ENCODE measurements at regions not wholly inside any gene's neighbourhood (a gene's known extent, or its start where the extent isn't known, plus 50 kb on each side); places are given as distances from the start of the nearest gene placed in this dataset.

DNA sequence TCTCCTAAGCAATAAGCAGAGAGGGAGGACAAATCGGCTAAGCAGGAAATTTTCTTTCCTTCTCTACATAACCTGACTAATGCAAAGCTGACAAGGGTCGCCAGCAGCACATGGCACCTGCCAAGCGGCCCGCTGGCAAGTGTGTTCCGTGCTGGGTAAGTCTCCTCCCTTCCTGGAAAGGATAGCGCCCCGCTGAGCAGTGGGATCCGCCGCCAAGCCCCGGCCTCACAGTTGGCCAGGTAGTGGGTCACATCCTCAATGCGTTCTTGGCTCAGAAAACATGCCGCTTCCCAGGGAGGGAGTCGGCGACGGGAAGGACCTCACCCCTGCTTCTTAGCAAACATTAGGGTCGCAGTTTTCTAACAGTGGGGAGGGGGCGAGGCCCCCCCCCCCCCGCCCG is 488.9 kb upstream of the NUPR2 start:
- no TSS peak for BruUV-seq (replicated peaks)
- Histone ChIP-seq H3K9me3 (replicated peaks; ENCODE audit: control insufficient read depth, insufficient read depth, low read length) (no peaks in the 10 kb centered on the region), H3K9me1 (replicated peaks; ENCODE audit: control insufficient read depth, extremely low read depth, insufficient read depth, low read length) (no peaks in the 10 kb centered on the region), H3K9ac (replicated peaks; ENCODE audit: extremely low read depth, insufficient read depth, low read length) (no peak overlapping the region), H3K4me3 (replicated peaks in 1 of 3; ENCODE audit: insufficient read depth in 1 of 3, low read depth in 1 of 3, low read length in 3 of 3) (no peak overlapping the region), H4K20me1 (replicated peaks; ENCODE audit: control insufficient read depth, extremely low read depth, insufficient read depth, low read length) (no peaks in the 10 kb centered on the region), H3K79me2 (ENCODE audit: control insufficient read depth, insufficient read depth, low read length) (no peaks in the 10 kb centered on the region), H3K36me3 (ENCODE audit: control insufficient read depth in 2 of 2, extremely low read depth in 1 of 2, insufficient read depth in 2 of 2, low read length in 2 of 2) (no peaks in the 10 kb centered on the region), H3K27ac (ENCODE audit: insufficient read depth, low read depth, low read length) (no peak overlapping the region), H3K27me3 (ENCODE audit: control insufficient read depth in 2 of 2, insufficient read depth in 2 of 2, low read length in 2 of 2) (no peaks in the 10 kb centered on the region), H3K4me1 (ENCODE audit: control insufficient read depth, extremely low read depth, insufficient read depth, low read length) (no peaks in the 10 kb centered on the region), H2AFZ (ENCODE audit: low read depth, low read length) (no peak overlapping the region), H3K4me2 (ENCODE audit: insufficient read depth, low read length) (no peak overlapping the region)
- FAIRE-seq (no peak), DNase-seq (ENCODE audit: low read depth, low spot score) (no peak)
- TF ChIP-seq, protein P1, sequence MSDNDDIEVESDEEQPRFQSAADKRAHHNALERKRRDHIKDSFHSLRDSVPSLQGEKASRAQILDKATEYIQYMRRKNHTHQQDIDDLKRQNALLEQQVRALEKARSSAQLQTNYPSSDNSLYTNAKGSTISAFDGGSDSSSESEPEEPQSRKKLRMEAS (IDR thresholded peaks at IDR 0.05; ENCODE audit: insufficient read depth, insufficient read length) = no peak
- TF ChIP-seq FOS (IDR thresholded peaks at IDR 0.05; ENCODE audit: borderline replicate concordance, insufficient read depth, low read length) (no peak), GATA2 (IDR thresholded peaks at IDR 0.05; ENCODE audit: insufficient read depth, insufficient read length, low read depth, low read length) (no peak), JUN (IDR thresholded peaks at IDR 0.05; ENCODE audit: borderline replicate concordance, insufficient read depth, insufficient read length, low read depth) (no peak), POLR2A (IDR thresholded peaks at IDR 0.05; ENCODE audit: low read depth, low read length) (no peak), POLR2AphosphoS5 (IDR thresholded peaks at IDR 0.05; ENCODE audit: insufficient read depth, low read depth, low read length) (no peak), MYC (IDR thresholded peaks at IDR 0.05; ENCODE audit: low read depth, low read length) (no peak), EZH2 (IDR thresholded peaks at IDR 0.05; ENCODE audit: borderline replicate concordance, low read depth, low read length, severe bottlenecking) (no peak)
- TF ChIP-seq, protein P2, sequence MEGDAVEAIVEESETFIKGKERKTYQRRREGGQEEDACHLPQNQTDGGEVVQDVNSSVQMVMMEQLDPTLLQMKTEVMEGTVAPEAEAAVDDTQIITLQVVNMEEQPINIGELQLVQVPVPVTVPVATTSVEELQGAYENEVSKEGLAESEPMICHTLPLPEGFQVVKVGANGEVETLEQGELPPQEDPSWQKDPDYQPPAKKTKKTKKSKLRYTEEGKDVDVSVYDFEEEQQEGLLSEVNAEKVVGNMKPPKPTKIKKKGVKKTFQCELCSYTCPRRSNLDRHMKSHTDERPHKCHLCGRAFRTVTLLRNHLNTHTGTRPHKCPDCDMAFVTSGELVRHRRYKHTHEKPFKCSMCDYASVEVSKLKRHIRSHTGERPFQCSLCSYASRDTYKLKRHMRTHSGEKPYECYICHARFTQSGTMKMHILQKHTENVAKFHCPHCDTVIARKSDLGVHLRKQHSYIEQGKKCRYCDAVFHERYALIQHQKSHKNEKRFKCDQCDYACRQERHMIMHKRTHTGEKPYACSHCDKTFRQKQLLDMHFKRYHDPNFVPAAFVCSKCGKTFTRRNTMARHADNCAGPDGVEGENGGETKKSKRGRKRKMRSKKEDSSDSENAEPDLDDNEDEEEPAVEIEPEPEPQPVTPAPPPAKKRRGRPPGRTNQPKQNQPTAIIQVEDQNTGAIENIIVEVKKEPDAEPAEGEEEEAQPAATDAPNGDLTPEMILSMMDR (IDR thresholded peaks at IDR 0.05; ENCODE audit: extremely low read depth in 1 of 2, insufficient read depth in 1 of 2, low read depth in 1 of 2, low read length in 2 of 2) = no peak
- ChIA-PET POLR2A (no interaction called here), CTCF (no interaction called here)
- dilution Hi-C loops (cut with MboI; ENCODE audit: extremely low pct_ligation_motif_present, low sequenced_read_pairs) = no loop called here
- intact Hi-C loops (cut with micrococcal nuclease) = no loop called here
